Testis (tissue), 2 donors: ENCODE measurements at regions not wholly inside any gene's neighbourhood (a gene's known extent, or its start where the extent isn't known, plus 50 kb on each side); places are given as distances from the start of the nearest gene placed in this dataset.

Experiments
- CTCF ChIP-seq, 3 experiments: fragments of 450-650 bp in 2 of 3; fragments of 200-600 bp in 1 of 3; sonication (generic) in 1 of 3; IDR thresholded peaks; one replicate each; pipeline ENCODE4 v1.5.1; 2016 to 2019; ENCODE audit warnings: antibody characterized with exemption in 3 of 3, mild to moderate bottlenecking in 2 of 3, moderate library complexity in 1 of 3
- POLR2A ChIP-seq: fragments of 450-650 bp; IDR thresholded peaks from one replicate; pipeline ENCODE4 v1.6.1; 2017; ENCODE audit warnings: antibody characterized with exemption, mild to moderate bottlenecking, moderate library complexity

GRCh38 chr4:147325571-147325981, 155.3 kb upstream of the EDNRA start:
- TF ChIP-seq CTCF (IDR thresholded peaks at IDR 0.05) (no peak), POLR2A (no peak)
